ENCODE measurements at regions not wholly inside any gene's neighbourhood (a gene's known extent, or its start where the extent isn't known, plus 50 kb on each side); places are given as distances from the start of the nearest gene placed in this dataset.

GRCh38 chr10:117796130-117796745, 250.5 kb downstream of the RAB11FIP2 start (continued):
- TF ChIP-seq FOSL2 (IDR thresholded peaks at IDR 0.05) (no peak), FOSL2 (CRISPR knock-in tag; IDR thresholded peaks at IDR 0.05) (no peak), EP300 (IDR thresholded peaks at IDR 0.05) (no peak), EHMT2 (IDR thresholded peaks at IDR 0.05; ENCODE audit: low read depth) (no peak), CEBPB (IDR thresholded peaks at IDR 0.05) (no peak), NPAS2 (CRISPR knock-in tag; IDR thresholded peaks at IDR 0.05; ENCODE audit: borderline replicate concordance) (no peak), BCL3 (IDR thresholded peaks at IDR 0.05) (no peak), PBX3 (IDR thresholded peaks at IDR 0.05) (no peak)

- no peak for DNase-seq (ENCODE audit: low read depth in 1 of 2, low spot score in 1 of 2)
- Histone ChIP-seq H3K27ac (no peak overlapping the region), H3K9me3 (no peaks in the 10 kb centered on the region), H3K4me3 (no peak overlapping the region), H3K4me2 (no peak overlapping the region), H3K4me1 (no peaks in the 10 kb centered on the region)
- ChIA-PET POLR2A (no interaction called here), CTCF (no interaction called here)
- TF ChIP-seq HOXB13 (CRISPR knock-in tag; IDR thresholded peaks at IDR 0.05; ENCODE audit: low read depth): no peak
- no peak for TF ChIP-seq FOSB (CRISPR knock-in tag; IDR thresholded peaks at IDR 0.05)
- no peak for TF ChIP-seq E2F6 (IDR thresholded peaks at IDR 0.05; ENCODE audit: borderline replicate concordance, low read depth)
- no peak for TF ChIP-seq BCL3 (IDR thresholded peaks at IDR 0.05)
- no peak for TF ChIP-seq HOXA7 (CRISPR knock-in tag; IDR thresholded peaks at IDR 0.05)
- ATAC-seq: no peak
- 56% methylated on average over 10 of the region's 10 CpGs for WGBS (ENCODE audit: missing lambda C conversion rate)
- FAIRE-seq: no peak
These were observed 249.4 kb downstream of the RAB11FIP2 start for GRCh38 chr10:117797296-117797695.

GRCh38 chr10:117801691-117802090, 245.1 kb downstream of the RAB11FIP2 start:
- Histone ChIP-seq H3K4me3 (no peak overlapping the region), H3K4me1 (no peaks in the 10 kb centered on the region), H3K4me2 (no peak overlapping the region), H3K9me3 (no peaks in the 10 kb centered on the region), H3K27ac (no peak overlapping the region)
- TF ChIP-seq SMC3 (IDR thresholded peaks at IDR 0.05) (no peak), CHD2 (IDR thresholded peaks at IDR 0.05; ENCODE audit: low read length, partially characterized antibody) (no peak), CEBPB (IDR thresholded peaks at IDR 0.05) (no peak), NFE2L2 (conservative IDR thresholded peaks at IDR 0.05; ENCODE audit: low read length) (no peak), PBX3 (IDR thresholded peaks at IDR 0.05) (no peak), RNF2 (IDR thresholded peaks at IDR 0.05; ENCODE audit: borderline replicate concordance, low read depth) (no peak), MAZ (IDR thresholded peaks at IDR 0.05; ENCODE audit: borderline replicate concordance, low read depth, low read length) (no peak), BHLHE40 (IDR thresholded peaks at IDR 0.05; ENCODE audit: low read depth, low read length) (no peak), ZFP36 (IDR thresholded peaks at IDR 0.05; ENCODE audit: borderline replicate concordance, partially characterized antibody) (no peak)
- ChIA-PET POLR2A (no interaction called here), CTCF (no interaction called here)
- FAIRE-seq (no peak), ATAC-seq (no peak), DNase-seq (ENCODE audit: low read depth in 1 of 2, low spot score in 1 of 2) (no peak)
- WGBS (ENCODE audit: missing lambda C conversion rate): 26% methylated on average over 6 of the region's 7 CpGs

Data from A549 (cell line).